ENCODE measurements at regions not wholly inside any gene's neighbourhood (a gene's known extent, or its start where the extent isn't known, plus 50 kb on each side); places are given as distances from the start of the nearest gene placed in this dataset.

GRCh38 chr4:12929784-12930183 is 554.4 kb downstream of the RAB28 start (continued):
- TF ChIP-seq REST (IDR thresholded peaks at IDR 0.05; ENCODE audit: unreplicated experiment): no peak
- TF ChIP-seq ZNF331 (CRISPR knock-in tag; IDR thresholded peaks at IDR 0.05; ENCODE audit: low read depth): no peak
- no peak for TF ChIP-seq ZNF114 (CRISPR knock-in tag; IDR thresholded peaks at IDR 0.05)
- TF ChIP-seq ZNF462 (CRISPR knock-in tag; IDR thresholded peaks at IDR 0.05): no peak

GRCh38 chr4:12928751-12929150 is 555.4 kb downstream of the RAB28 start:
- Histone ChIP-seq H2AFZ (no peak overlapping the region), H3K27ac (ENCODE audit: low read depth) (no peak overlapping the region), H3K4me1 (ENCODE audit: insufficient read depth) (peaks cover 10% of the 10 kb centered on the region), H3F3A (replicated peaks; ENCODE audit: low read depth) (no peaks in the 10 kb centered on the region), H3K4me3 (no peak overlapping the region), H3K9me2 (ENCODE audit: insufficient read depth) (peaks cover 4% of the 10 kb centered on the region; the same call in 1 of the 2 replicates), H3K27me3 (ENCODE audit: insufficient read depth) (no peaks in the 10 kb centered on the region), H3K4me2 (no peak overlapping the region), H3K36me3 (ENCODE audit: insufficient read depth) (no peaks in the 10 kb centered on the region), H4K20me1 (replicated peaks; ENCODE audit: insufficient read depth) (no peaks in the 10 kb centered on the region), H3K79me2 (replicated peaks; ENCODE audit: insufficient read depth) (no peaks in the 10 kb centered on the region)
- Mint-ChIP-seq H3K27ac (no peak overlapping the region), H3K9me3 (no peaks in the 10 kb centered on the region; the same call in 2 of the 3 replicates), H3K4me3 (no peak overlapping the region), H3K27me3 (ENCODE audit: insufficient read depth, low read depth, poor library complexity) (no peaks in the 10 kb centered on the region), H3K4me1 (peaks cover 13% of the 10 kb centered on the region), H3K36me3 (ENCODE audit: low read depth) (no peaks in the 10 kb centered on the region)
- DNase-seq (ENCODE audit: low spot score) (no peak), ATAC-seq (no peak)
- no peak for TF ChIP-seq ZNF114 (CRISPR knock-in tag; IDR thresholded peaks at IDR 0.05)
- no peak for TF ChIP-seq CREB1 (CRISPR knock-in tag; IDR thresholded peaks at IDR 0.05; ENCODE audit: low read depth)
- no peak for TF ChIP-seq ETS1 (IDR thresholded peaks at IDR 0.05)
- no peak for TF ChIP-seq EZH2 (IDR thresholded peaks at IDR 0.05; ENCODE audit: low read depth, unreplicated experiment)
- no peak for TF ChIP-seq JUNB (IDR thresholded peaks at IDR 0.05; ENCODE audit: unreplicated experiment)
- no peak for TF ChIP-seq EZH2phosphoT487 (IDR thresholded peaks at IDR 0.05; ENCODE audit: unreplicated experiment)
- no peak for TF ChIP-seq CTCF (conservative IDR thresholded peaks at IDR 0.05; ENCODE audit: low read depth in 2 of 2)
- TF ChIP-seq POLR2AphosphoS5 (IDR thresholded peaks at IDR 0.05; ENCODE audit: low read depth): no peak
